ENCODE measurements at regions not wholly inside any gene's neighbourhood (a gene's known extent, or its start where the extent isn't known, plus 50 kb on each side); places are given as distances from the start of the nearest gene placed in this dataset.
"Not testable (repeated sequence)": the region's sequence is repeated elsewhere in the genome, so short reads cannot be mapped to it uniquely, and the experiment has no call there.

DNA sequence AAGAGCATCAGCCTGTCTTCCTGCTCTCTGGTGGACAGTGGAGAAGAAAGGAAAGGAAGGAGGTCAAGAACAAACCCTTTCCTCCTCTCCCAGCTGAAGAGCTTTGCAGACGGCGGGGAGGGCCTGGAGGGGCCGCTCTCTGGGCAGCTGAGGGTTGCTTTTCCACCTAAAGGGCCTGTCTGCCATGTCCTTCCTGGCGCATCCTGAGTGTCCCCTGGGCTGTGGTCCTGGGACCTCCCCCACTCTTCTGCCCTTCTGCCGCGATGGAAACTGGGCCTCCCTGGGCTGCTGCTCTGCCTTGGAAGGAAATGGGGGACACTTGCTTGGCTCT, 107.0 kb downstream of the ETS2 start:
- no peak for DNase-seq (ENCODE audit: low read depth in 3 of 3)

DNA sequence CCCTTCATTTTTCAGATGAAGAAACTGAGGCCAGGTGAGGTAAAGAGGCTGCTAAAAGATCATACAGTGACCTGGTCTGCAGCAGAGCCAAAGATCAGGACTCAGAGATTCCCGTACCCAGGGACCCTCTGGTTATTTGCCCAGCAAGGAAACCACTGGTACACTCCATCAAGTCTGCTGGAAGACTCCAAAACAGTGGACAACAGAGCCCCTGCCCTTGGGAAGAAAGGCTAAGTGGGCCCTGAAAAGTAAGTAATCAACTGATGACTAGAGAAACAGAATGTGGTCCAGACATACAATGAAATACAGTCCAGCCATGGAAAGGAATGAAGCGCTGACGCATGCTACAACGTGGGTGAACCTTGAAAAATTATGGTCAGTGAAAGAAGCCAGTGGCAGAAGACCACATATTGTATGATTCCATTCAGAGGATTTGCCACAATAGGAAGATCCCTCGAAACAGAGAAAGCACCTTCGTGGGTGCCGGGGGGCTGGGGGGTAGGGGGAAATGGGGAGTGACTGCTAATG, 106.4 kb downstream of the ETS2 start:
- DNase-seq (ENCODE audit: low read depth in 3 of 3), result no peak

DNA sequence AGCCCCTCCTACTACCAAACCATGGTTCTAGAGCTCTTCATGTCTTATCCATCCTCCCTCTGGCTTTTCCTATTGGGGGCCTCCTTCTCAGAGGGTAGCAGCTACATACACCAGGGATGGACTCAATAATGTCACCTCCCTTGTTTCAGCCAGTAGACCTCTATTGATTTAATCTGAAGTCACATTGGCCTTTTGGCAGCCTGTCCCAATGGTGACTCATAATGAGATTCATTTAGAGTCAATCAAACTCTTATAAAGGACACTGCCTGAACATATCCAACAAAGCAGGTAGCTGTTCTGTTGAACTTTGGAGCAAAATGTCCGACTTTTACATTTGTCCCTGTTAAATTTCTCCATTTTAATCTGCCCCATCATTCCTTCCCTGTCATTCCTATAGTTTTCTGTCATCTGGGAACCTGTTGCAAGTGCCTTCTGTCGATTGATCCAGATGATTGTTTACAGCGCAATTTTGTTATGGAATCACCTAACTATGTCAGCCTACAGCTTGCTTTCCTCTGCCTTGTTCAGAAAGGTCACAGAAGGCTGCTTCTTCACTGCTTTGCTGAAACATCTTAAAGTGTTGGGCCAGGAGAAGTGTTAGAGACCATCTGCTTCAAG, 105.9 kb downstream of the ETS2 start:
- DNase-seq (ENCODE audit: low read depth in 3 of 3), result no peak

DNA sequence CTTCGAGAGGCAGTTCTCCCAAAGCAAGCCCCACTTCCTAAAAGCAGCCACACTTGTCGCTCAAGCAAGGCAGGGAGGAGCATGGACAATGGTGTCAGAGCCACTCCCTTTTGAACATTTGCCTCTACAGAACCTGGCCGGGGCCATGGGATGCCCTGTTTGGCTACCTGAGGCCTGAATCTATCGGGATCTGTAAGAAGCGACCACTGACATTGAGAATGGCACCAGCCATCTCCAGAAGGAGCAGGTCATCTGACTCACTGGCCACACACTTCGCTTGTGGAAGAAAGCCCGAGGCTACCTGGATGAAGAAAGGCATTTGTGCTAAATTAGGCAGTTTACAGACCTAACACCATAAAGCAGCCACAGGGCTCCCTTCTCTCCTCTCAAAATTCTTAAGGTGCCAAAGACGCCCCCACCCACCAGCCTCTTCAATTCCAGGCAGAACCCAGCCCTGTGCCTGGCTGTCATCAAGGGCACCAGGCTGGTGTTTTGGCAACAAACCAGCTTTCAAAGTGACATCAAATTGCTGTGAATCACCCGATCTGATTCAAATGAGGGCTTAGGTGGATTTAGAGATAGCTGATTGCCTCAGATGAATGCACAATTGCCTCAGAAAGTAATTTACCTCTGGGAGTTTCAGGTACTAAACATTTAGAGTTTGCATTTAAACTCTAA, 104.8 kb downstream of the ETS2 start:
- peak in 1 of 3 donors; percentile 30 for DNase-seq (ENCODE audit: low read depth in 3 of 3)

DNA sequence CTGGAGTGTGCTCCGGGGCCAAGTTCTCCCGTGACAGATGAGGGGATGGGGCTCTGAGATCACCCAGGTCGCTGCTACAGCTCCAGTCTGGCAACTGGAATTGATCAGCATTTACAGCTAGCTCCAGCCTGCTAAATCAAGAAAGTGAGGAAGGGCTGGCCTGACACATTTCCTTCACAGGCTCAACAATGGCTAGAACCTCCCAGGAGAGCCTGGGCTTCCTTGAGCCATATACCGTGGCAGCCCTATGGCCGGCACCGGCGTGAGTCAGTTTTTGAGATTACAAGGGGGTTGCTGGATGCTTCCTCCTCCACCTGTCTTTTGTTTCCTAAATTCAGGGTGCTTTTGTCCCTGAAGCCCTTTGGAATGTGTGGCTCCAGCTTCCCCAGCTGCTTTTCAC, 104.2 kb downstream of the ETS2 start:
- DNase-seq (ENCODE audit: low read depth in 3 of 3), result no peak

DNA sequence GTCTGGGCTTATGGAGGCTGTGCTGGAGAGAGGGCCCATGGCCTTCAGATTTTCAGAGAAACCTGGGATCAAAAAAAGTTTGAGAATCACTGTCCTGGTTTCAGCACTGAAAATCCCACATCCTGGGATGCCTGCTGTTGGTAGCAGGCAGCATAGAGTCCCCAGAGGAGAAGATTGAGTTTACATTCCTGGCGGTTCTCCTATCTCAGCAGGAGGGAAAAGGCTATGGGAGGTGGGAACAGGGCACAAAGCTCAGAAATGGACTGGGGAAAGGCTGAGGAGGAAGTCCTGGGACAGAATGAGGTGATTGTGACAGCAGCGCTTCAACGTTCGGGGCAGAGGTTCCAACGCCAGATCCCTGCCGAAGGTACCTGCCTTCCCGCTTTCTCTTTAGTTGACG, 103.4 kb downstream of the ETS2 start:
- no peak for DNase-seq (ENCODE audit: low read depth in 3 of 3)

DNA sequence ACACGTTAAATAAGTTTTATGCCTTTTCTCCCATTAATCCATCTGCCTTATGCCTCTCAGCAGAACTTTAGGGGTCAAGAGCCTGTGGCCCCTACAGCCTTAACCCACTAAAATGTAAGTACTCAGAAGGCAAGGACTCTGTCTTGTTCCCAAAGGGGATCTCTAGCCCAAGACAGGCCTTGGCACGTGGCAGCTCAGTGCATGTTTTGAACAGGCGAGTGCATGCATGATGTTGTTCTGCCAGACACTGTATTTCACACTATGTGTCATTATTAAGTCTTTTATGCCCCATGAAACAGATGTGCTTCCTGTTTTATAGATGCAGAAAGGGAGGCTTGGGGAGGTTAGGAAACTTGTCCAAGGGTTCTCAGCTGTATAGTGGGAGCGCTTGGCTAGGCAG, 102.8 kb downstream of the ETS2 start:
- DNase-seq (ENCODE audit: low read depth in 3 of 3), result no peak

DNA sequence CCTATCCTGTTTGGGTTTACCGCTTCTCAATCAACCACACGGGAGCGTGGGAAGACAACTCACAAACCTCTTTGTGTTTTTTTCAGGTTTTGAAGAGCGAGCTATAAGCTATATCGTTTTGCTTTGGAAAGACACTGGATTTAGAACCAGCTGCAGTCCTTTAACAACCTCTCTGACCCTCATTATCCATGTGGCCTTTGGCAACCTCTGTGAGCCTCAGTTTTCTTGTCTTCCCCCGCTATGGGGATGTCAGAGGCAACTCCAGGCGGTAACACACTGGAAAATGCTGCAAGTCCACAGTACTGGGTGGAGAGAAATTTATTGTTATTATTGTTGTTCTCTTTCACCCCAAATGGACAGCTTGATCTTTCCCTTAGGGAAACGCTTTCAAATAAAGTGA, 100.0 kb downstream of the ETS2 start:
- no peak for DNase-seq (ENCODE audit: low read depth in 3 of 3)

DNA sequence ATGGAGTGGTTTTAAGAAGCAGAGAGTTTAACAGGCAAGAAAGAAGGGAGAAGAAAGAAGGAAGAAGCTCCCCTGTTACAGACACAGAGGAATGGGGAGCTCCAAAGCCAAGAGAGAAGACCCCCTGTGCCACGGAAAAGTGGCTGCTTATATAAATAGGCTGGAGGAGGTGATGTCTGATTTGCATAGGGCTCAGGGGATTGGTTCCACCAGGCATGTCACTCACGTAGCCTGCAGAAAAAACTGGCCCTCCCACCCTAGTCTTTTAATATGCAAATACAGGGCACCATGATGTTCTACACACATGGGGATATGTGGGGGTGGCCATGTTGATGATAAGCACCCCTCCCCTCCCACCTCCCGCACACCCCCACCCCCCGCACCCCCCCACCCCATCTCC, 99.6 kb downstream of the ETS2 start:
- DNase-seq (ENCODE audit: low read depth in 3 of 3), result no peak

DNA sequence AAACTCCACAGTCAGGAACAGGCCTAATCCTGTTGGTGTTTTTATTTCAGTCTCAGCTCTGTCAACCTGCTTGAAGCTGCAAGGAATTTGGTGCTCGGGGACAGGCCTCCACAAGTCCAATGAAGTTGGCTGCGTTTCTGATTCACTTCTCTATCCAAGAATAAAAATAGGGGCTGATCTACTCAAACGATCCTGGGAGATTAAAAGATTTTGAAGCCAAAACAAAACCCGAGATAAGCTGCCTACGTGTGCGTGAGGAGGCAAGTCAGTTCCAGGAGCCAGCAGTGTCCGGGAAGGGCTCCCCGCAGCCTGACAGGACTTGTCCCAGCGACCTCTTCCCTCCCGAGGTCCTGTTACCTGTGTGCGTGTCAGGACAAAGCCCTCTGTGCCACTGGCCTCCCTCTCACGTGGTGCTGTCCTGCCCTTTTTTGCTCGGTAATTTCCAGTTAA, 98.0 kb downstream of the ETS2 start:
- DNase-seq (ENCODE audit: low read depth in 3 of 3), result no peak

DNA sequence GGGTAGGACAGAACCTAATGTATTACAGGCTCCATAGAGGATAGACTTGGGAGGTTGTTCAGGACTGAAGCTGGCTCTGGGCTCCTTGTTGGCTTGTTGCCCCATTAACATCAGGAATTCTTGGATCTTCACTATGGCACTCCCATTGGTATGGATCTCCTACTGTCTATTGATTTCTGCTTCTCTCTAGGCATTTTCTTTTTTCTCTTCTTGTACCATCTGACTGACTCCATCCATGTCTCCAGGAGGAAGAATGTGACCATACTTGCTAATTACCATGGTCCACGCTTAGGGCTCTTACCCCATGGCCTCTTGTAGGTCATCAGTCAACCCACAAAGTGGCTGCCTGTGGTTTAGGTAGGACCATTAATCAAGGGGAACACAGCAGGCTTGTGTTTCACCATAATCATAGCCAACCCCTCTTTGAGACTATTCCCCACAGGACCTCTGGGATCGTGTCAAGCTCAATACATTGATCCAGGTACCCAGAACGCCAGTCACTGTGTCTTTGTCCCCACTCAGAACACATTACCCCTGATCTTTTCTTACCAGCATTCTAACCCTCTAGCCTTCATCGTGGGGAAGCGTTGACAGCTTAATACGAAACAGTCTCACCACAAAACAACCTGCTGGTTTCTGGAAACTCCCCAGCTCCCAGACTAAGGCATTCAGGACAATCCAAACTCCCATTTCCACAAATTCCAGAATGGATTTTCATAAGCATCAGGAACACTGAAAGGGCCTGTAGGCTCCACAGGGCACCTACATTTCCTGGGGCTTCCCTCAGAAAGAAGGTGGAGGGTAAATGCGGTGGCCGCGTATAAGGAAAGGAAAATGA, 97.1 kb downstream of the ETS2 start:
- DNase-seq (ENCODE audit: low read depth in 3 of 3), result no peak

DNA sequence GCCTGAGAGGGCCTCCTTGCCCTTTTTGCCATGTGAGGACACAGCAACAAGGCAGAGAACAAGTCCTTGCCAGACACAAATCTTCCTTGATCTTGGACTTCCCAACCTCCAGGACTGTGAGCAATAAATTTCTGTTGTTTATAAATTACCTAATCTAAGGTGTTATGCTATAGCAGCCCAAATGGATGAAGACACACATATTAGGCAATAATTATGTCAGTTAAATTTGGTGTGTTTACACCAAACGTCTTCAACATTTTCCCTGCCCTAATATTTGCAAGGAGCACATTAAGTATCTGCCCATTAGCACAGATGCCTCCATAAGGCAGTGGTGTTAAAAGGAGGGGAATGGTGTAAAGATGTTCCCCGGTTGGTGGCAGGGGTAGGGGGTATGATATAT, 94.8 kb downstream of the ETS2 start:
- DNase-seq (ENCODE audit: low read depth in 3 of 3), result no peak

DNA sequence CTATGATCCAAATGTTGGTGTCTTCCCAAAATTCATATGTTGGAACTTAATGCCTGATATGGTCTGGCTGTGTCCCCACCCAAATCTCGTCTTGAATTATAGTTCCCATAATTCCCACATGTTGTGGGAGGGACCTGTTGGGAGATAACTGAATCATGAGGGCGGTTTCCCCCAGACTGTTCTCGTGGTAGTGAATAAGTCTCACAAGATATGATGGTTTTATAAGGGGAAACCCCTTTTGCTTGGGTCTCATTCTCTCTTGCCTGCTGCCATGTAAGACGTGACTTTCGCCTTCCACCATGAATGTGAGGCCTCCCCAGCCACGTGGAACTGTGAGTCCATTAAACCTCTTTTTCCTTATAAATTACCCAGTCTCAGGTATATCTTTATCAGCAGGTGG, 94.3 kb downstream of the ETS2 start:
- DNase-seq (ENCODE audit: low read depth in 3 of 3), result not testable (repeated sequence)

DNA sequence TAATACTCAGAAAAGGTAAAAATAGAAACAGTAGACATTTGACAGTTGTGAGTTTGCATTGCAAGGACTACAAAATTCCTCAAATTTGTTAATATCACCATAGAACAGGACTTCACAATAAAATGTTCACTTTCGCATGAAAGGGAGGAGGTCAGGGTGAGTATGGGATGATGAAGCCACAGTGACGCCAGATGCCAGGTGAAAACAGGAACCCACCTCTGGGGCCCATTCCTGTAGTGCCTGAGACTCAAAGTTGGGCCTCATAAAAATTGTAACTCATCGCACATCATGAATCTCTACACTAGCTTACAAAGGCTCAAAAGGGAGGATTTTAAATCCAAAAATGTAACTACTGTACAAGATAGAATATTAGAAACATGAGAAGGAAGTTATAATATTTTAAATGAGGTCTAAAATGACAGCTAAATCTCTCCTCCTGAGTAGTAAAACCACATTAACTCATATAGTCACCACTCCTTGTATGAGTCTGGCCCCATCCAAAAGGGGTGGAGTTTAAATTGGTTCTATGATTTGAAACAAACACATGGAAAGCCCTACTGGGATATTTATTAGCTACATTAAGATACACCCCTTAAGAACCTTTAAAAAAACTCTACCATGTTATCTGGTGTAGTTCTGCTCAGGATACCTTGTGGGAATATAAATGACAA, 93.7 kb downstream of the ETS2 start:
- no peak for DNase-seq (ENCODE audit: low read depth in 3 of 3)

DNA sequence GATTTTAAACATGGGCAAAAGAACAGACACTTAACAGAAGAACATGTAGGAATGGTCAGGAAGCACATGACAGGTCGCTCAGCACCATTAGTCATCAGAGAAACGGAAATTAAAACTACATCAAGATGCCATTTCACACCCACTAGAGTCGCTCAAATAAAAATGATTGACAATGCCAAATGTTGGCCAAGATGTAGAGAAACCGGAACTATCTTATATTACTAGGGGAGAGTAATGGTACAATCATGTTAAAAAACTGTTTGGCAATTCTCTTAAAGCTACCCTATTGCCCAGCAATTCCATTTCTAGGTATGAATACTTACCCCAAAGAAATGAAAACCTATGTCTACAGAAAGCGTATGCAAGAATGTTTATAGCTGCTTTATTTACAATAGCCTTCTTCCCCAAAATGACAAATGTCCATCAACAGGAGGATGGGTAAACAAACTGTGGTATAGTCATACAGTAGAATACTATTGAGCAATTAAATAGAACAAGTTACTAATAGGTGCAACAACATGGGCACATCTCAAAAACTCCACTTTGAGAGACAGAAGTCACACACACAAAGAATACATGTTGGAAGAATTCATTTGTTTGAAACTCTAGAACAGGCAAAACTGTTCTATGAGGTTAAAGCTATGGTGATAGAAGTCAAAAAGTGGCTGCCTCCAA, 92.8 kb downstream of the ETS2 start:
- DNase-seq (ENCODE audit: low read depth in 3 of 3), result no peak

DNA sequence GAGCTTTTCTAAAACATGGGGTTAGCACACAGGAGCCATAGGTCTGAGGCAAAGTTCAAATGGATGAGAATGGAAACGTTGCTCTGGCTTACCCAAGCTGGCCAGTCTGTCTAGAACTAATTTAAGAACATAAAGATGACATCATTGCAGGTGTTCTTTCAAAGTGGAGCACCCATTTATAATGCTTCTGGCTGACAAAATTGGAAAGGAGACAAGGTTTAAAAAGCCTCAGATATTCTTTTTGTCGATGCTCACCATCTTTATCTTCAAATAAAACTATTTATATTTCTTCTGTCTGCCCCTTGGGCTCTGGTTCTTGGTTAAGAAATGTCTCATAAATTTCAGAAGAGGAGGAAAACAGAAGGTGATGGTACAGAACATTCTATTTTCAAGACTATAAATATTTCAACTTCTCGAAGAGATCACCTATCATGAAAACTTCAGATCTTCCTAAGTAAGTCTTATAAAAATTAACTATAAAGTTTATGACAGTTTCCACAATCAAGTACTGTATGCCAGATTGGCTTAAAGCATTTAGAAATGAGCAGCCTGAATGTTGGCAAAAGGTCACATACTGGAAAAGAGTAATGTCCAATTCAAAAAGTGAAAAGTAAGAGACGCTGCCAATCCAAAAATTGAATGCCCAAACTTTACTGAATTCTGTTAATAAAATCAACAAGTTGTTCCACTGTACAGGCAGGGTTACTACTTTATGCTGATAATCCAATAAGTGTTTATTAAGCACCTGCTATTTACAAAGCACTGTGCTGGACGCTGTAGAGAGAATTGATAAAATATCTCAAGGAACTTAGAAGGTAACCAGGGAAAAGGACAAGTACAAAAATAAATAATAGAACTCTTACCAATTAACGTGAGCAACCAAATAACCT, 92.0 kb downstream of the ETS2 start:
- DNase-seq (ENCODE audit: low read depth in 3 of 3), result no peak

DNA sequence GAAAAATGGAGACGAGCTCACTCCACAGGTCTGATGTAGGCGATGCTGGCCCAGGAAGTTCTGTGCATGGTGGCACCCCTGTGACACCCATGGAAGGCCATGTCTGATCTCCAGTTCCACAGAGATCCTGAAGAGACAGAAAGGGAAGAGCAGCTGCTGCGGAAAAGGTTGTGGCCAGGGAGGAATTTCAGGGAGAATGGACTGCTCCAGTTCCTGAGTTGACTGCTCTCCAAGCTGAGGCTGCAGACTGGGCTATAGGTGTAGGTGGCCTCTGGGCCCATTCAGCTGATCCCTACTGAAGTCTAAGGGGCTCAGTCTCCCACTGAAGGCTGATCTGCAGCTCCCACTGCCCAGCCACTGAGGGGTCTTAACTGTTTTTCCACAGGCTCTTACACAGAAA, 89.2 kb downstream of the ETS2 start:
- DNase-seq (ENCODE audit: low read depth in 3 of 3), result no peak

DNA sequence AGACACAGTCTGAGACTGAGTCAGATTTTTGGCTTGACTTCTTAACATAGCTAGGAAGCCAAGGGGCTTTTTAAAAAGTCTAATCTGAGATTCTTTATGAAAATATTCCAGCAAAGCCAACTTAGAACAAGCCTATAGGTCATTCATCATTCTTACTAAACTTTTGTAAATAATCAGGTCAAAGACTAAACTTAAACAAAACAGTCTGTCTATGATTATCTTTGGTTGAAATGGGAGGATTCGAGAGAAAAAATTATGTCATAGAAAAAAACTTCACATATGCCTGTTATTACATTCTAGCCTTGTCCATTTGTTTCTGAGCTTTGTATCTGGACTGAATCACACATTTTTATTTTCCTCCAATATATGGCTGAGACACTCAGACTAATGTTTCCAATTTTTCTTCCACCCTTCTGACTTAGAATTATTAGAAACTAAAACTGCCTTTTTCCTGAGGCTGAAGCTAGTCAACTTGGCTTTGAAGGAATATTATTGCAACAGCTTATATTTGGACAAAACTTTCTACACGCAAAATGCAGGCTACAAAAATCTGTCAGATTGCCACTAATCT, 83.3 kb downstream of the ETS2 start:
- DNase-seq (ENCODE audit: low read depth in 3 of 3), result no peak

DNA sequence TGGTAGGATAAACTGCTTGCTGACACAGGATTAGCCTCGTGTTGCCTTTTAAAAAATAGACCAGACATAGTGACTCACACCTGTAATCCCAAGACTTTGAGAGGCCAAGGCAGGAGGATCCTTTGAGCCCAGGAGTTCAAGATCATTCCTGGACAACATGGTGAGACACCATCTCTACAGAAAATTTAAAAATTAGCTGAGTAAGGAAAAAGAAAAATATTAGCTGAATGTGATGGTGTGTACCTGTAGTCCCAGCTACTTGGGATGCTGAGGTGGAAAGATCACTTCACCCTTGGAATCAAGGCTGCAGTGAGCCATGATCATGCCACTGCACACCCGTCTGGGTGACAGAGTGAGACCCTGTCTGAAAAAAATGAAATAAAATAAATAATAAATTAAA, 82.0 kb downstream of the ETS2 start:
- DNase-seq (ENCODE audit: low read depth in 3 of 3), result no peak

DNA sequence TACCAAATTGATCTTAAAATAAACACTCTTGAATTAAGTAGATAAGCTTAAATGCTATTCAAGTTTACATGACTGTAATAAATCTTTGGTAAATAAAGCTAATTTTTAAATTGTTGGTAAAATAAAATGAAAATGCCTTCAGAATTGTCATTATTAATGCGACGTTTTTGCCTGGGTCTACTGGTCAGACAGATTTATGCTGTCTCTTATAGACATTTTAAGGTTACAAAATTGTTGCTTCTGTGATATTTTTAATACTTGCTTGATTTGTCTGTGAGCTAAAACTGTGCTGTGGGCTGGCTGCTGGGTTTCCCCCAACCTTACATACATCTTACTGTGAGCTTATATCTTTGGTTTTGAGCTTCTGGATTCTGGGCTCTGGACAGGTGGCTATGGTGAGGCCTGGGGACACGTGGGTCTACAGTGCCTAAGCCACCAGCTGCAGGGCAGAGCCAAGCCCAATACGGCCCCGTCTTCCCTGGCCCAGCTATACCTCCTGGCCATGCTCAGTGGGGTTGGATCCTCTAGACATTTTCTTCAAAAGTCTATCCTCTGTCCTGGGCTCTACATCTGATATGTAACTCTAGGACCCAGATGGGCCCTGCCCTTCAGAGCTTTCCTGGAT, 81.4 kb downstream of the ETS2 start:
- DNase-seq (ENCODE audit: low read depth in 3 of 3), result no peak
